ENCODE measurements at regions not wholly inside any gene's neighbourhood (a gene's known extent, or its start where the extent isn't known, plus 50 kb on each side); places are given as distances from the start of the nearest gene placed in this dataset.

DNA sequence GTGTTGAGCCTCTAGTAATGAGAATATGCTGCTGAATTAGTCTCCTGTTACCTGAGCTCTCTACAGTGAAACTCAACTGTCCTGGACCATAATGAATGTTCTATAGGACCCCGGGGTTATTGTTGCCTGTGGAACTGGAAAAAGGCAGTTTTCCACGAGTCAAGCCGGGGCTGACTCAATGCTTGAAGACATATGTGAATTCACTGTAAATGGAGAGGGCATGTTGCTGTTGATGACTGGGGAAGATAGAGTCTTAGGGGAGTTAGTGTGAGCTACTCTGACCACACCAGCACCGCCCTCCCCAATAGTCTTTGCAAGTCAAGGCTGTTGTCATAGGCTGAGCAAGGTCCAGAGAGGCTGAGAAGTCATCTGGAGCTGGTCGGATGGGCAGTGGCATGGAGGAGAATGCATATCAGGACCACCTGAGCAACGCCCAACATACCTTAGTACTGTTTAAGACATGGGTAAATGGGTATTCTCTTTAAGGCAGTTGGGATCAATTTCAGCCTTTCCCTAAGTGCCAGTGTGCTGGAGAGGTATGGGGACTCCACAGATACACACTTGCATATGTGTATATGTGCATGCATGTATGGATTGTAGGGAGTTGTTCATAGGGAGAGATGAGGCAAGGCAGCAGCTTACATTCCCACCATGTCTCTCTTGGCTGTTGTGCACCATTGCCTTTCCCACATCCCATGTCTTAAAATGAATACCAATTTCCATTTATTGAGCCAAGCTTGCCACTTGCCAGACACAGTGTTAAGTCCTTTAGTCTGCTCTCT lies 230.1 kb upstream of the NAV2 start:
- TF ChIP-seq ZC3H10 (CRISPR knock-in tag; IDR thresholded peaks at IDR 0.05) (no peak), ISL1 (CRISPR knock-in tag; IDR thresholded peaks at IDR 0.05) (no peak), TOX (CRISPR knock-in tag; IDR thresholded peaks at IDR 0.05; ENCODE audit: borderline replicate concordance) (no peak), GLIS3 (CRISPR knock-in tag; IDR thresholded peaks at IDR 0.05) (no peak), ZNF8 (CRISPR knock-in tag; IDR thresholded peaks at IDR 0.05) (no peak), ZFP3 (CRISPR knock-in tag; IDR thresholded peaks at IDR 0.05) (no peak), ZNF565 (CRISPR knock-in tag; conservative IDR thresholded peaks at IDR 0.05; ENCODE audit: low read depth) (no peak), PPARA (CRISPR knock-in tag; IDR thresholded peaks at IDR 0.05; ENCODE audit: borderline replicate concordance) (no peak), CSDC2 (CRISPR knock-in tag; IDR thresholded peaks at IDR 0.05) (no peak), BACH2 (CRISPR knock-in tag; IDR thresholded peaks at IDR 0.05; ENCODE audit: borderline replicate concordance) (no peak), RARB (CRISPR knock-in tag; IDR thresholded peaks at IDR 0.05) (no peak), ARNTL (CRISPR knock-in tag; IDR thresholded peaks at IDR 0.05; ENCODE audit: borderline replicate concordance, low read depth) (no peak), ZNF70 (CRISPR knock-in tag; IDR thresholded peaks at IDR 0.05) (no peak)
- TF ChIP-seq, protein P1, sequence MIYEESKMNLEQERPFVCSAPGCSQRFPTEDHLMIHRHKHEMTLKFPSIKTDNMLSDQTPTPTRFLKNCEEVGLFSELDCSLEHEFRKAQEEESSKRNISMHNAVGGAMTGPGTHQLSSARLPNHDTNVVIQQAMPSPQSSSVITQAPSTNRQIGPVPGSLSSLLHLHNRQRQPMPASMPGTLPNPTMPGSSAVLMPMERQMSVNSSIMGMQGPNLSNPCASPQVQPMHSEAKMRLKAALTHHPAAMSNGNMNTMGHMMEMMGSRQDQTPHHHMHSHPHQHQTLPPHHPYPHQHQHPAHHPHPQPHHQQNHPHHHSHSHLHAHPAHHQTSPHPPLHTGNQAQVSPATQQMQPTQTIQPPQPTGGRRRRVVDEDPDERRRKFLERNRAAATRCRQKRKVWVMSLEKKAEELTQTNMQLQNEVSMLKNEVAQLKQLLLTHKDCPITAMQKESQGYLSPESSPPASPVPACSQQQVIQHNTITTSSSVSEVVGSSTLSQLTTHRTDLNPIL (CRISPR knock-in tag; IDR thresholded peaks at IDR 0.05; ENCODE audit: low read depth) = no peak
- TF ChIP-seq, protein P2, sequence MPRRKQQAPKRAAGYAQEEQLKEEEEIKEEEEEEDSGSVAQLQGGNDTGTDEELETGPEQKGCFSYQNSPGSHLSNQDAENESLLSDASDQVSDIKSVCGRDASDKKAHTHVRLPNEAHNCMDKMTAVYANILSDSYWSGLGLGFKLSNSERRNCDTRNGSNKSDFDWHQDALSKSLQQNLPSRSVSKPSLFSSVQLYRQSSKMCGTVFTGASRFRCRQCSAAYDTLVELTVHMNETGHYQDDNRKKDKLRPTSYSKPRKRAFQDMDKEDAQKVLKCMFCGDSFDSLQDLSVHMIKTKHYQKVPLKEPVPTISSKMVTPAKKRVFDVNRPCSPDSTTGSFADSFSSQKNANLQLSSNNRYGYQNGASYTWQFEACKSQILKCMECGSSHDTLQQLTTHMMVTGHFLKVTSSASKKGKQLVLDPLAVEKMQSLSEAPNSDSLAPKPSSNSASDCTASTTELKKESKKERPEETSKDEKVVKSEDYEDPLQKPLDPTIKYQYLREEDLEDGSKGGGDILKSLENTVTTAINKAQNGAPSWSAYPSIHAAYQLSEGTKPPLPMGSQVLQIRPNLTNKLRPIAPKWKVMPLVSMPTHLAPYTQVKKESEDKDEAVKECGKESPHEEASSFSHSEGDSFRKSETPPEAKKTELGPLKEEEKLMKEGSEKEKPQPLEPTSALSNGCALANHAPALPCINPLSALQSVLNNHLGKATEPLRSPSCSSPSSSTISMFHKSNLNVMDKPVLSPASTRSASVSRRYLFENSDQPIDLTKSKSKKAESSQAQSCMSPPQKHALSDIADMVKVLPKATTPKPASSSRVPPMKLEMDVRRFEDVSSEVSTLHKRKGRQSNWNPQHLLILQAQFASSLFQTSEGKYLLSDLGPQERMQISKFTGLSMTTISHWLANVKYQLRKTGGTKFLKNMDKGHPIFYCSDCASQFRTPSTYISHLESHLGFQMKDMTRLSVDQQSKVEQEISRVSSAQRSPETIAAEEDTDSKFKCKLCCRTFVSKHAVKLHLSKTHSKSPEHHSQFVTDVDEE (CRISPR knock-in tag; IDR thresholded peaks at IDR 0.05) = no peak

DNA sequence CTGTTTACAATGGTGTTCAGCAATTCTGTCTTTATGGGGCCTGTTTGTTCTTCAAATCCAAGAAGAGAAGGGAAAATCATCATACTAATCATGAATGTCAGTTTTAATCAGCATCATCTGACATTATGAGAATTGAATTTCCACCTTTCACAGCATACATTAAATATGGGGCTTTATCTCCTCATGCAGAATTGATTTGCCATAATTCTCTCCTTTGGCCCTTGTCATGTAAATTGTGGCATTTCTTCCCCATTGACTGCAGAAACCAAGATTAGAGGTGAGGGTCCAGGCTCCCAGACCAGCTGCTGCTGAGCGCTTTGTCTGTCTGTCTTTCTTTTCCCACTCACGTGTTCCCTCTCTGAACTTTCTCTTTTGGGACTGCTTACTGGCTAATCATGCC lies 232.1 kb upstream of the NAV2 start:
- ATAC-seq = no peak
- TF ChIP-seq ISL1 (CRISPR knock-in tag; IDR thresholded peaks at IDR 0.05) (no peak), RARB (CRISPR knock-in tag; IDR thresholded peaks at IDR 0.05) (no peak), ZFP30 (CRISPR knock-in tag; IDR thresholded peaks at IDR 0.05) (no peak)

More for the DNA sequence above, 230.1 kb upstream of the NAV2 start:
- ATAC-seq = no peak

DNA sequence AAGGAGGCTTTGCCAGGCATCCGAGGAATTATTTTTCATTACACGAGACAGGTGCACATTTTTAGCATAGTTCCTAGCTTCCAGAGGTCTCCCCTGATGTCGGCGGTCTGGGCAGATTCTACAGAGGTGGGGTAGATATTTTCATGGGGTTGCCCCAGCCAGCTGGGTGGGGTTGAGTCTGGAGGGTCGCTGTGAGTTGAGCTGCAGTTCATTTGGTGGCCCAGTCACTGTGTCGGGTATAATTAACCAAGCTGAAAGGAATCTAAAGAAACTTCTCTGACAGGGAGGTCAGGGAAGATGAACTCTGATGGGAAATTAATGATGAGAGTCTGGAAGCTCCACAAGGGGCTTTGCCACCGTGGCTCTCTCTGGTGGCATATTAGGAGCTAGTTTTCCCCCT lies 233.7 kb upstream of the NAV2 start:
- TF ChIP-seq, protein P2 (CRISPR knock-in tag; IDR thresholded peaks at IDR 0.05) = no peak
- TF ChIP-seq SNAI2 (CRISPR knock-in tag; IDR thresholded peaks at IDR 0.05) (no peak), BACH2 (CRISPR knock-in tag; IDR thresholded peaks at IDR 0.05; ENCODE audit: borderline replicate concordance) (no peak), CSDC2 (CRISPR knock-in tag; IDR thresholded peaks at IDR 0.05) (no peak), PPARA (CRISPR knock-in tag; IDR thresholded peaks at IDR 0.05; ENCODE audit: borderline replicate concordance) (no peak), TCF4 (CRISPR knock-in tag; IDR thresholded peaks at IDR 0.05; ENCODE audit: borderline replicate concordance) (no peak), ZFP3 (CRISPR knock-in tag; IDR thresholded peaks at IDR 0.05) (no peak), ZNF70 (CRISPR knock-in tag; IDR thresholded peaks at IDR 0.05) (no peak), GLIS3 (CRISPR knock-in tag; IDR thresholded peaks at IDR 0.05) (no peak), ZNF565 (CRISPR knock-in tag; conservative IDR thresholded peaks at IDR 0.05; ENCODE audit: low read depth) (no peak), TOX (CRISPR knock-in tag; IDR thresholded peaks at IDR 0.05; ENCODE audit: borderline replicate concordance) (no peak), OSR1 (CRISPR knock-in tag; IDR thresholded peaks at IDR 0.05) (no peak), ISL1 (CRISPR knock-in tag; IDR thresholded peaks at IDR 0.05) (no peak), ZC3H10 (CRISPR knock-in tag; IDR thresholded peaks at IDR 0.05) (no peak), ESRRG (CRISPR knock-in tag; IDR thresholded peaks at IDR 0.05) (no peak), RARB (CRISPR knock-in tag; IDR thresholded peaks at IDR 0.05) (no peak)
- TF ChIP-seq, protein P3, sequence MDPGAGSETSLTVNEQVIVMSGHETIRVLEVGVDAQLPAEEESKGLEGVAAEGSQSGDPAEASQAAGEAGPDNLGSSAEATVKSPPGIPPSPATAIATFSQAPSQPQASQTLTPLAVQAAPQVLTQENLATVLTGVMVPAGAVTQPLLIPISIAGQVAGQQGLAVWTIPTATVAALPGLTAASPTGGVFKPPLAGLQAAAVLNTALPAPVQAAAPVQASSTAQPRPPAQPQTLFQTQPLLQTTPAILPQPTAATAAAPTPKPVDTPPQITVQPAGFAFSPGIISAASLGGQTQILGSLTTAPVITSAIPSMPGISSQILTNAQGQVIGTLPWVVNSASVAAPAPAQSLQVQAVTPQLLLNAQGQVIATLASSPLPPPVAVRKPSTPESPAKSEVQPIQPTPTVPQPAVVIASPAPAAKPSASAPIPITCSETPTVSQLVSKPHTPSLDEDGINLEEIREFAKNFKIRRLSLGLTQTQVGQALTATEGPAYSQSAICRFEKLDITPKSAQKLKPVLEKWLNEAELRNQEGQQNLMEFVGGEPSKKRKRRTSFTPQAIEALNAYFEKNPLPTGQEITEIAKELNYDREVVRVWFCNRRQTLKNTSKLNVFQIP (CRISPR knock-in tag; IDR thresholded peaks at IDR 0.05; ENCODE audit: borderline replicate concordance, low read depth) = no peak
- TF ChIP-seq, protein P4, sequence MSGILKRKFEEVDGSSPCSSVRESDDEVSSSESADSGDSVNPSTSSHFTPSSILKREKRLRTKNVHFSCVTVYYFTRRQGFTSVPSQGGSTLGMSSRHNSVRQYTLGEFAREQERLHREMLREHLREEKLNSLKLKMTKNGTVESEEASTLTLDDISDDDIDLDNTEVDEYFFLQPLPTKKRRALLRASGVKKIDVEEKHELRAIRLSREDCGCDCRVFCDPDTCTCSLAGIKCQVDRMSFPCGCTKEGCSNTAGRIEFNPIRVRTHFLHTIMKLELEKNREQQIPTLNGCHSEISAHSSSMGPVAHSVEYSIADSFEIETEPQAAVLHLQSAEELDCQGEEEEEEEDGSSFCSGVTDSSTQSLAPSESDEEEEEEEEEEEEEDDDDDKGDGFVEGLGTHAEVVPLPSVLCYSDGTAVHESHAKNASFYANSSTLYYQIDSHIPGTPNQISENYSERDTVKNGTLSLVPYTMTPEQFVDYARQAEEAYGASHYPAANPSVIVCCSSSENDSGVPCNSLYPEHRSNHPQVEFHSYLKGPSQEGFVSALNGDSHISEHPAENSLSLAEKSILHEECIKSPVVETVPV (CRISPR knock-in tag; IDR thresholded peaks at IDR 0.05) = no peak
- TF ChIP-seq, protein P1 (CRISPR knock-in tag; IDR thresholded peaks at IDR 0.05; ENCODE audit: low read depth) = no peak
- ATAC-seq = no peak
